ENCODE measurements at regions not wholly inside any gene's neighbourhood (a gene's known extent, or its start where the extent isn't known, plus 50 kb on each side); places are given as distances from the start of the nearest gene placed in this dataset.

GRCh38 chr14:51491036-51491545 is 160.6 kb upstream of the FRMD6 start:
- H3K4me3 ChIP-seq: no peak overlapping the region
- H3K27me3 ChIP-seq: no peaks in the 10 kb centered on the region
- WGBS, 4 donors: 72 to 84% (median 73%) methylated on average over 3 of the region's 3 CpGs

GRCh38 chr14:51491776-51492175 is 159.9 kb upstream of the FRMD6 start:
- intact Hi-C loops (cut with DNase I): no loop called here
- WGBS, 4 donors: 52 to 63% (median 58%) methylated on average over 3 of the region's 3 CpGs

More at GRCh38 chr14:51491036-51491545, 160.6 kb upstream of the FRMD6 start:
- intact Hi-C loops (cut with DNase I): no loop called here
- ATAC-seq (no peak), DNase-seq (no peak)
- peak overlapping the region in 1 of 12 donors; percentile 40 for H3K27ac ChIP-seq
- no peak for TF ChIP-seq CTCF (IDR thresholded peaks at IDR 0.05)
- H3K36me3 ChIP-seq: no peaks in the 10 kb centered on the region
- no peaks in the 10 kb centered on the region for H3K4me1 ChIP-seq
- H3K9me3 ChIP-seq: peaks cover 0 to 6% (median 0%) of the 10 kb centered on the region in 12 donors

GRCh38 chr14:51495319-51495718 is 156.4 kb upstream of the FRMD6 start:
- H3K27me3 ChIP-seq: no peaks in the 10 kb centered on the region
- H3K4me3 ChIP-seq: no peak overlapping the region
- peaks cover 0 to 22% (median 0%) of the 10 kb centered on the region in 12 donors for H3K9me3 ChIP-seq
- no peak for DNase-seq
- no peak for TF ChIP-seq CTCF (IDR thresholded peaks at IDR 0.05)
- TF ChIP-seq POLR2A (IDR thresholded peaks at IDR 0.05): no peak
- intact Hi-C loops (cut with DNase I): no loop called here
- no peaks in the 10 kb centered on the region for H3K36me3 ChIP-seq
- no peak overlapping the region for H3K27ac ChIP-seq
- no peak for ATAC-seq
- WGBS, 4 donors: 75 to 89% (median 83%) methylated on average over 2 of the region's 2 CpGs
- no peaks in the 10 kb centered on the region for H3K4me1 ChIP-seq

More at GRCh38 chr14:51491776-51492175, 159.9 kb upstream of the FRMD6 start:
- TF ChIP-seq POLR2A (IDR thresholded peaks at IDR 0.05) (no peak), CTCF (IDR thresholded peaks at IDR 0.05) (no peak)
- H3K9me3 ChIP-seq: peaks cover 0 to 11% (median 0%) of the 10 kb centered on the region in 12 donors
- DNase-seq (no peak), ATAC-seq (peak in 1 of 4 donors; percentile 22)
- no peaks in the 10 kb centered on the region for H3K4me1 ChIP-seq
- H3K27ac ChIP-seq: no peak overlapping the region
- no peak overlapping the region for H3K4me3 ChIP-seq
- no peaks in the 10 kb centered on the region for H3K27me3 ChIP-seq
- H3K36me3 ChIP-seq: no peaks in the 10 kb centered on the region

- H3K36me3 ChIP-seq: no peaks in the 10 kb centered on the region
- H3K27me3 ChIP-seq: no peaks in the 10 kb centered on the region
- no peak for ATAC-seq
- H3K4me3 ChIP-seq: no peak overlapping the region
- WGBS, 4 donors: 87 to 90% (median 88%) methylated on average over 10 of the region's 10 CpGs
- TF ChIP-seq CTCF (IDR thresholded peaks at IDR 0.05) (no peak), POLR2A (IDR thresholded peaks at IDR 0.05) (no peak)
- H3K9me3 ChIP-seq: peaks cover 0 to 35% (median 3%) of the 10 kb centered on the region in 12 donors
- no peak overlapping the region for H3K27ac ChIP-seq
- no peak for DNase-seq
- H3K4me1 ChIP-seq: no peaks in the 10 kb centered on the region
- intact Hi-C loops (cut with DNase I): no loop called here
These were observed 153.1 kb upstream of the FRMD6 start for GRCh38 chr14:51498411-51499227.

Measured in heart left ventricle (tissue), 16 donors.